ENCODE measurements at regions not wholly inside any gene's neighbourhood (a gene's known extent, or its start where the extent isn't known, plus 50 kb on each side); places are given as distances from the start of the nearest gene placed in this dataset.
"Not testable (repeated sequence)": the region's sequence is repeated elsewhere in the genome, so short reads cannot be mapped to it uniquely, and the experiment has no call there.

- no peak for TF ChIP-seq SIN3A (IDR thresholded peaks at IDR 0.05; ENCODE audit: borderline replicate concordance, insufficient read depth, low read depth, low read length)
- no peak for TF ChIP-seq CTCF (IDR thresholded peaks at IDR 0.05)
- TF ChIP-seq REST (IDR thresholded peaks at IDR 0.05; ENCODE audit: insufficient read depth in 1 of 2, low read depth in 2 of 2, low read length in 1 of 2), result no peak
- TF ChIP-seq POLR2AphosphoS5 (IDR thresholded peaks at IDR 0.05; ENCODE audit: low read depth, low read length), result no peak
- no peak for TF ChIP-seq TCF7L2 (IDR thresholded peaks at IDR 0.05; ENCODE audit: low read depth, low read length)
- BruUV-seq (replicated peaks), result no TSS peak
- POLR2A ChIA-PET, result no interaction called here
- ATAC-seq, result no peak
- DNase-seq (ENCODE audit: low read depth, low spot score), result no peak
- Histone ChIP-seq H3K36me3 (ENCODE audit: control insufficient read depth, insufficient read depth, low read length) (no peaks in the 10 kb centered on the region), H3K27me3 (ENCODE audit: control insufficient read depth, insufficient read depth, low read length) (no peaks in the 10 kb centered on the region), H3K27ac (ENCODE audit: low read length) (no peak overlapping the region), H3K4me3 (ENCODE audit: low read depth in 2 of 2, low read length in 2 of 2) (no peak overlapping the region), H3K9me3 (ENCODE audit: control insufficient read depth, insufficient read depth, low read depth, low read length) (no peaks in the 10 kb centered on the region), H3K4me1 (ENCODE audit: control insufficient read depth, insufficient read depth, low read length) (no peaks in the 10 kb centered on the region)
- CTCF ChIA-PET, result no interaction called here
- intact Hi-C loops (cut with micrococcal nuclease; ENCODE audit: unreplicated experiment) (no loop called here), in situ Hi-C loops (cut with HindIII; ENCODE audit: low pct_unique_long_range_greater_than_20kb, low sequenced_read_pairs) (no loop called here)
Observed at GRCh38 chr4:28075401-28075956, 1214.8 kb downstream of the STIM2 start.

GRCh38 chr4:28077203-28077602 lies 1216.6 kb downstream of the STIM2 start:
- BruUV-seq (replicated peaks); H3K36me3 ChIP-seq (ENCODE audit: control insufficient read depth, insufficient read depth, low read length); H3K4me3 ChIP-seq (ENCODE audit: low read depth in 2 of 2, low read length in 2 of 2); DNase-seq (ENCODE audit: low read depth, low spot score); H3K27ac ChIP-seq (ENCODE audit: low read length); intact Hi-C loops (cut with micrococcal nuclease; ENCODE audit: unreplicated experiment); in situ Hi-C loops (cut with HindIII; ENCODE audit: low pct_unique_long_range_greater_than_20kb, low sequenced_read_pairs); H3K4me1 ChIP-seq (ENCODE audit: control insufficient read depth, insufficient read depth, low read length); H3K9me3 ChIP-seq (ENCODE audit: control insufficient read depth, insufficient read depth, low read depth, low read length); H3K27me3 ChIP-seq (ENCODE audit: control insufficient read depth, insufficient read depth, low read length); ATAC-seq; CTCF ChIA-PET; POLR2A ChIA-PET: not testable (repeated sequence)

GRCh38 chr4:28082686-28083390 lies 1222.2 kb downstream of the STIM2 start:
- DNase-seq (ENCODE audit: low read depth, low spot score), result no peak
- H3K9me3 ChIP-seq (ENCODE audit: control insufficient read depth, insufficient read depth, low read depth, low read length), result no peaks in the 10 kb centered on the region
- BruUV-seq (replicated peaks), result no TSS peak
- POLR2A ChIA-PET, result no interaction called here
- H3K4me1 ChIP-seq (ENCODE audit: control insufficient read depth, insufficient read depth, low read length), result no peaks in the 10 kb centered on the region
- no peak overlapping the region for H3K27ac ChIP-seq (ENCODE audit: low read length)
- TF ChIP-seq CTCF (IDR thresholded peaks at IDR 0.05) (no peak), REST (IDR thresholded peaks at IDR 0.05; ENCODE audit: insufficient read depth in 1 of 2, low read depth in 2 of 2, low read length in 1 of 2) (no peak), TCF7L2 (IDR thresholded peaks at IDR 0.05; ENCODE audit: low read depth, low read length) (no peak), POLR2AphosphoS5 (IDR thresholded peaks at IDR 0.05; ENCODE audit: low read depth, low read length) (no peak), SIN3A (IDR thresholded peaks at IDR 0.05; ENCODE audit: borderline replicate concordance, insufficient read depth, low read depth, low read length) (no peak)
- CTCF ChIA-PET, result no interaction called here
- in situ Hi-C loops (cut with HindIII; ENCODE audit: low pct_unique_long_range_greater_than_20kb, low sequenced_read_pairs), result no loop called here
- no peak for ATAC-seq
- intact Hi-C loops (cut with micrococcal nuclease; ENCODE audit: unreplicated experiment), result no loop called here
- no peaks in the 10 kb centered on the region for H3K36me3 ChIP-seq (ENCODE audit: control insufficient read depth, insufficient read depth, low read length)
- H3K4me3 ChIP-seq (ENCODE audit: low read depth in 2 of 2, low read length in 2 of 2), result no peak overlapping the region
- H3K27me3 ChIP-seq (ENCODE audit: control insufficient read depth, insufficient read depth, low read length), result no peaks in the 10 kb centered on the region

Measured in Panc1 (cell line).